ENCODE measurements at regions not wholly inside any gene's neighbourhood (a gene's known extent, or its start where the extent isn't known, plus 50 kb on each side); places are given as distances from the start of the nearest gene placed in this dataset.

DNA sequence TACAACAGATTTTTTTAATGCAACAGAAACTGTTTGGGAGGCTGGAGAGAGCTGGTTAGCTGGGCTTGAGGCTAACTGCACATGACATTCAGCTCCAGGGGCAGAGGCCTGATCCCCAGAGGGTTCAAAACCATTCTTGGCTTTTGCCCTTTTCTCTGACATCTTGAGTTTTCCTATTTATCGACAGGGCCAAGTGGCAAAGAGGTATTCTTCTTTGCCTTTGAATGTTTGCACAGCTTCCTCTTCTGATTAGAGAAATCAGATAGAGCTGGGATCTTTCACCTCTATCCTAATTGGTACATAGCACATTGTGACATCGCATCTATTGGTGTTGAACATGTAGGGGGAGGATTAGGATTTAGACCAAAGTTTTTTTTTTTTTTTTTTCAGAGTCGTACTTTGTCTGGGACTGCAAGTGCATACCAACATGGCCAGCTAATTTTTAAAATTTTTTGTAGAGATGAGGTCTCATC is 143.7 kb downstream of the ACTBL2 start:
- H3K4me3 ChIP-seq (ENCODE audit: low read depth in 1 of 3, low read length in 3 of 3) = no peak overlapping the region
- DNase-seq (no peak), FAIRE-seq (no peak)
- whole genome bisulfite sequencing, 3 donors = 47 to 69% (median 66%) methylated on average over 3 of the region's 3 CpGs
- no peak overlapping the region for H3K27ac ChIP-seq (ENCODE audit: low read depth in 1 of 3, low read length in 2 of 3)
- no peaks in the 10 kb centered on the region for H3K36me3 ChIP-seq (ENCODE audit: control insufficient read depth in 3 of 3, insufficient read depth in 2 of 3, low read depth in 1 of 3, low read length in 3 of 3)
- H3K27me3 ChIP-seq (ENCODE audit: control insufficient read depth in 3 of 3, insufficient read depth in 3 of 3, low read length in 3 of 3) = peaks cover 0 to 2% (median 0%) of the 10 kb centered on the region in 3 donors
- no peaks in the 10 kb centered on the region for H3K9me3 ChIP-seq (ENCODE audit: control insufficient read depth in 2 of 2, insufficient read depth in 1 of 2, low read depth in 1 of 2, low read length in 1 of 2)
- no peaks in the 10 kb centered on the region for H3K4me1 ChIP-seq (ENCODE audit: control insufficient read depth in 3 of 3, insufficient read depth in 2 of 3, low read depth in 1 of 3, low read length in 2 of 3)

DNA sequence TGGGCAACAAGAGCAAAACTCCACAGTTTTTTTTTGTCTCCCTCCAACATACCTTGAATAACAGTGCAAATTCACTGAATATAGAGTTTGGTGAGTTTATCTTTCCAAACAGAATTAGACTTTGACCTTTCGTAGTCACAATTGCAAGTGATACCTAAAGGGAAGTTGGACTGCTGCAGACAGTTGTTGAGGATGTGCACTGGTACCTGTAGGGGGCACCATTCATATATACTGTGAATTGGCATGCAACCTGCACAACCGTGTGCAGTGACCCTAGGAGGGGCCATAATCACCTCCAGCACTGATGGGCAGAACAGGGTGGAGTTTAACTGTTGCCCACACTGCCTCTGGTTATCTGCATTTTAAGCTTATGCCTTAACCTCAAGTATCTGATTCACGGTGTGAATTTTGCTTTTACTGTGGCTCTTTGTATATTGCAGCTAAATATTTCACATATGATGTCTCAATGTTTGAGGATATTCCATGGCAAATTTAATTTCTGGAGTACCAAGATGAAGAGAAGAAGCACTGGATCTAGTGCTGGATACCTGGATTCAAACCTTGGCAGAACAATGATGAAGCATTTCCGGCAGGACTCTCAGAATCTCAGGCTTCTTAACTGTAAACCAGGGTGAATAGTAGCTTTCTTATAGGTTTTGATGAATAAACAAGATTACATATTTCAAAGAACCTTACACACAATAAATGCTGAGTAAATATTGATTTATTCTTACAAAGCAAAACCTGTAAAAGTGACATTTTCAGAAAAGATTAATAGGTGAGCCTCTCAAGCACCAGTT is 144.3 kb downstream of the ACTBL2 start:
- FAIRE-seq (no peak), DNase-seq (peak; percentile 18 to 26)
- Histone ChIP-seq H3K4me3 (ENCODE audit: low read depth in 1 of 3, low read length in 3 of 3) (no peak overlapping the region), H3K27ac (ENCODE audit: low read depth in 1 of 3, low read length in 2 of 3) (no peak overlapping the region), H3K9me3 (ENCODE audit: control insufficient read depth in 2 of 2, insufficient read depth in 1 of 2, low read depth in 1 of 2, low read length in 1 of 2) (no peaks in the 10 kb centered on the region), H3K27me3 (ENCODE audit: control insufficient read depth in 3 of 3, insufficient read depth in 3 of 3, low read length in 3 of 3) (no peaks in the 10 kb centered on the region), H3K36me3 (ENCODE audit: control insufficient read depth in 3 of 3, insufficient read depth in 2 of 3, low read depth in 1 of 3, low read length in 3 of 3) (no peaks in the 10 kb centered on the region), H3K4me1 (ENCODE audit: control insufficient read depth in 3 of 3, insufficient read depth in 2 of 3, low read depth in 1 of 3, low read length in 2 of 3) (no peaks in the 10 kb centered on the region)
- 43 to 62% (median 43%) methylated on average over 4 of the region's 4 CpGs for WGBS, 3 donors

DNA sequence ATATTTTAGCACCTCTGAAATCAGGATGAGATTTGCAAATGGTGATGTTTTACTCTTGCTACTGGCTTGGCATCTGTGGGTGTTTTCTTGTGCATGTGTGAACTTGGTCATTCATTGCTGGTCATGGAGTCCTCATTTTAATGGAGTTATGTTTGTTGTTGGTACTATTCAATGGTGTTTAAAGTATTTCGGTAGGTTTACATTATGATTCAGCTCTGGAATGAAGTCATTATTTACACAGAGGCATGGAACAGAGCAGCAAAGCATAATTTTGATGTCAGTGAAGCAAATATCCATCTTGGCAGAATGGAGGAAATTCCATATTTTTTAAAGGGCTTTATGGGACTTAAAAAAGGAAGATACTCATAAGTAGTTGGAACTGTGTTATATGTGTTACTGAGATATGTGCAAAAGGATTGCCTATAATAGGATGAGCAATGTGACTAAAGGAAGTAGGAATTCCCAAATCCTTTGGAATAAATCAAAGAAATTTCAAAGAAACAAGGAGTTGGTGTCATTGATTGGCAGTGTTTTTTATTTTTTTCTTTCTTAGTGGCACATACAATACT is 147.4 kb downstream of the ACTBL2 start:
- DNase-seq (no peak), FAIRE-seq (no peak)
- Histone ChIP-seq H3K36me3 (ENCODE audit: control insufficient read depth in 3 of 3, insufficient read depth in 2 of 3, low read depth in 1 of 3, low read length in 3 of 3) (no peaks in the 10 kb centered on the region), H3K4me3 (ENCODE audit: low read depth in 1 of 3, low read length in 3 of 3) (no peak overlapping the region), H3K4me1 (ENCODE audit: control insufficient read depth in 3 of 3, insufficient read depth in 2 of 3, low read depth in 1 of 3, low read length in 2 of 3) (no peaks in the 10 kb centered on the region), H3K27me3 (ENCODE audit: control insufficient read depth in 3 of 3, insufficient read depth in 3 of 3, low read length in 3 of 3) (no peaks in the 10 kb centered on the region), H3K9me3 (ENCODE audit: control insufficient read depth in 2 of 2, insufficient read depth in 1 of 2, low read depth in 1 of 2, low read length in 1 of 2) (no peaks in the 10 kb centered on the region), H3K27ac (ENCODE audit: low read depth in 1 of 3, low read length in 2 of 3) (no peak overlapping the region)
- 70 to 84% (median 80%) methylated on average over 1 of the region's 1 CpG for WGBS, 3 donors

- DNase-seq (no peak), FAIRE-seq (no peak)
- no peak overlapping the region for H3K4me3 ChIP-seq (ENCODE audit: low read depth in 1 of 3, low read length in 3 of 3)
- no peaks in the 10 kb centered on the region for H3K9me3 ChIP-seq (ENCODE audit: control insufficient read depth in 2 of 2, insufficient read depth in 1 of 2, low read depth in 1 of 2, low read length in 1 of 2)
- H3K36me3 ChIP-seq (ENCODE audit: control insufficient read depth in 3 of 3, insufficient read depth in 2 of 3, low read depth in 1 of 3, low read length in 3 of 3) = no peaks in the 10 kb centered on the region
- H3K4me1 ChIP-seq (ENCODE audit: control insufficient read depth in 3 of 3, insufficient read depth in 2 of 3, low read depth in 1 of 3, low read length in 2 of 3) = no peaks in the 10 kb centered on the region
- no peaks in the 10 kb centered on the region for H3K27me3 ChIP-seq (ENCODE audit: control insufficient read depth in 3 of 3, insufficient read depth in 3 of 3, low read length in 3 of 3)
- H3K27ac ChIP-seq (ENCODE audit: low read depth in 1 of 3, low read length in 2 of 3) = peak overlapping the region in 1 of 3 donors; percentile 48
- WGBS, 3 donors = 61 to 85% (median 75%) methylated on average over 1 of the region's 1 CpG
Measured at GRCh38 chr5:57334475-57334874, 148.1 kb downstream of the ACTBL2 start.

- WGBS, 3 donors = 45 to 61% (median 51%) methylated on average over 4 of the region's 4 CpGs
- H3K9me3 ChIP-seq (ENCODE audit: control insufficient read depth in 2 of 2, insufficient read depth in 1 of 2, low read depth in 1 of 2, low read length in 1 of 2) = no peaks in the 10 kb centered on the region
- H3K4me3 ChIP-seq (ENCODE audit: low read depth in 1 of 3, low read length in 3 of 3) = no peak overlapping the region
- H3K36me3 ChIP-seq (ENCODE audit: control insufficient read depth in 3 of 3, insufficient read depth in 2 of 3, low read depth in 1 of 3, low read length in 3 of 3) = no peaks in the 10 kb centered on the region
- no peak overlapping the region for H3K27ac ChIP-seq (ENCODE audit: low read depth in 1 of 3, low read length in 2 of 3)
- FAIRE-seq (no peak), DNase-seq (no peak)
- H3K4me1 ChIP-seq (ENCODE audit: control insufficient read depth in 3 of 3, insufficient read depth in 2 of 3, low read depth in 1 of 3, low read length in 2 of 3) = no peaks in the 10 kb centered on the region
- H3K27me3 ChIP-seq (ENCODE audit: control insufficient read depth in 3 of 3, insufficient read depth in 3 of 3, low read length in 3 of 3) = no peaks in the 10 kb centered on the region
Measured at GRCh38 chr5:57332361-57332760, 150.2 kb downstream of the ACTBL2 start.

DNA sequence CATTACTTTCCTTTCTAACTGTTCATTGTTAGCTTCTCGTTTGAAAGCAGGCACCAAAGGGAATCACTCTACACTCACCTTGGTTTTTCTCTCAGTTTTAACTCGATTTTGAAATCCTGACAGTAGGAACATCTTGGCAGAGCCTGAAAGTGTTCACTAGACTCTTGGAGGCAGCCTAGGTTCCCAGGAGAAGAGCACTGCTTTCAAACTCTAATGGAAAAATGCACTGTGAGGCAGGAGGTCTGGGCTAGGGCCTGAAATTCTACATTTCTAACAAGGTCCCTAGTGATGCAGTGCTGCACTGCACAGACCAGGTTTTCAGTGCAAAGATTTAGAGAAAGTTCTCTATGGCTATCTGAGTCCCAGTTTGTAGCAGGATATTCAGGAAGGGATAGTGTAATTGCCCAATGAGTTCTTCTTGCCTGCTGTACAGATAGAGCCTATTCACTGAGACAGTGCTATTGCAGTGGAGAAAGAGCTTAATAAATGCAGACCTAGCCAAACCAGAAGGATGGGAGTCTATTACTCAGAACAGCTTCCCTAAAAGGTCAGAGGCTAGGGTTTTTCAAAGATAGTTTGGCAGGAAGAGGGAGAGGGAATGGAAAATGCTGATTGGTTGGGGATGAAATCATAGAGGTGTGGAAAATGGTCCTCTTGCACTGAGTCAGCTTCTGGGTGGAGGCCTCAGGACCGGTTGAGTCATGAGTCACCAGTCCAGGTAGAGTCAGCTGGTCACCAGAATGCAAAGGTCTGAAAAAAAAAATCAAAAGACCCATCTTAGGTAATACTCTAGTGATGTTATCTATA is 153.9 kb downstream of the GPBP1 start:
- Histone ChIP-seq H3K27ac (ENCODE audit: low read depth in 1 of 3, low read length in 2 of 3) (no peak overlapping the region), H3K4me1 (ENCODE audit: control insufficient read depth in 3 of 3, insufficient read depth in 2 of 3, low read depth in 1 of 3, low read length in 2 of 3) (peaks cover 0 to 2% (median 0%) of the 10 kb centered on the region in 3 donors), H3K9me3 (ENCODE audit: control insufficient read depth in 2 of 2, insufficient read depth in 1 of 2, low read depth in 1 of 2, low read length in 1 of 2) (peaks cover 0 to 3% of the 10 kb centered on the region in 2 donors), H3K4me3 (ENCODE audit: low read depth in 1 of 3, low read length in 3 of 3) (no peak overlapping the region), H3K36me3 (ENCODE audit: control insufficient read depth in 3 of 3, insufficient read depth in 2 of 3, low read depth in 1 of 3, low read length in 3 of 3) (no peaks in the 10 kb centered on the region), H3K27me3 (ENCODE audit: control insufficient read depth in 3 of 3, insufficient read depth in 3 of 3, low read length in 3 of 3) (no peaks in the 10 kb centered on the region)
- peak; percentile 29 to 62 for DNase-seq
- WGBS, 3 donors = 45 to 65% (median 47%) methylated on average over 3 of the region's 3 CpGs
- no peak for FAIRE-seq

- Histone ChIP-seq H3K27me3 (ENCODE audit: control insufficient read depth in 3 of 3, insufficient read depth in 3 of 3, low read length in 3 of 3) (no peaks in the 10 kb centered on the region), H3K4me3 (ENCODE audit: low read depth in 1 of 3, low read length in 3 of 3) (no peak overlapping the region), H3K36me3 (ENCODE audit: control insufficient read depth in 3 of 3, insufficient read depth in 2 of 3, low read depth in 1 of 3, low read length in 3 of 3) (no peaks in the 10 kb centered on the region), H3K9me3 (ENCODE audit: control insufficient read depth in 2 of 2, insufficient read depth in 1 of 2, low read depth in 1 of 2, low read length in 1 of 2) (peaks cover 0 to 3% of the 10 kb centered on the region in 2 donors), H3K4me1 (ENCODE audit: control insufficient read depth in 3 of 3, insufficient read depth in 2 of 3, low read depth in 1 of 3, low read length in 2 of 3) (peaks cover 0 to 2% (median 0%) of the 10 kb centered on the region in 3 donors), H3K27ac (ENCODE audit: low read depth in 1 of 3, low read length in 2 of 3) (no peak overlapping the region)
- DNase-seq = no peak
- no peak for FAIRE-seq
- WGBS, 3 donors = 70 to 87% (median 75%) methylated on average over 3 to 4 of the region's 4 CpGs
Measured at GRCh38 chr5:57325678-57326397, 152.0 kb downstream of the GPBP1 start.

DNA sequence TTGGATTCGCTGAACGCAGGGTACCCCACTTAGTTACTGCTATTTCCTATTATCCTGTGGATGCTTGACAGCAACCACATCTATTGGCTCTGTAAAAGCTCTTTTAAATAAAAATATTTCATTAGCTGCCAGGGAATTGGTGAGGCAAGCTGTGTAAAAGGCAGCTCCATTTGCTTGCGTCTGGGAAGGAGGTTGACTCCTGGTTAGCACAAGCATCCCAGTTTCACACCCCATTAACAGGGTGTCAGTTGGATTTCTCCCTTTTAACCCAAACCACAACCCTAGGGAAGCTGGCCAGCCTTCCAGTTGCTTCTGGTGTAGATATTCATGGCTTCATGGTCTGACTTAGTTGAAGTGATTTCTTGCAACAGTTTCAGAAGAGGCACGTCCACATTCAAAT is 151.0 kb downstream of the GPBP1 start:
- H3K27ac ChIP-seq (ENCODE audit: low read depth in 1 of 3, low read length in 2 of 3) = peak overlapping the region in 2 of 3 donors; percentile 24 to 40
- 79 to 86% (median 82%) methylated on average over 4 of the region's 4 CpGs for WGBS, 3 donors
- DNase-seq = no peak

More for the DNA sequence above, 151.0 kb downstream of the GPBP1 start:
- Histone ChIP-seq H3K36me3 (ENCODE audit: control insufficient read depth in 3 of 3, insufficient read depth in 2 of 3, low read depth in 1 of 3, low read length in 3 of 3) (no peaks in the 10 kb centered on the region), H3K27me3 (ENCODE audit: control insufficient read depth in 3 of 3, insufficient read depth in 3 of 3, low read length in 3 of 3) (no peaks in the 10 kb centered on the region), H3K9me3 (ENCODE audit: control insufficient read depth in 2 of 2, insufficient read depth in 1 of 2, low read depth in 1 of 2, low read length in 1 of 2) (peaks cover 0 to 3% of the 10 kb centered on the region in 2 donors), H3K4me3 (ENCODE audit: low read depth in 1 of 3, low read length in 3 of 3) (no peak overlapping the region), H3K4me1 (ENCODE audit: control insufficient read depth in 3 of 3, insufficient read depth in 2 of 3, low read depth in 1 of 3, low read length in 2 of 3) (peaks cover 0 to 2% (median 0%) of the 10 kb centered on the region in 3 donors)
- no peak for FAIRE-seq

All from small intestine (tissue), 7 donors.